ENCODE measurements at regions not wholly inside any gene's neighbourhood (a gene's known extent, or its start where the extent isn't known, plus 50 kb on each side); places are given as distances from the start of the nearest gene placed in this dataset.

DNA sequence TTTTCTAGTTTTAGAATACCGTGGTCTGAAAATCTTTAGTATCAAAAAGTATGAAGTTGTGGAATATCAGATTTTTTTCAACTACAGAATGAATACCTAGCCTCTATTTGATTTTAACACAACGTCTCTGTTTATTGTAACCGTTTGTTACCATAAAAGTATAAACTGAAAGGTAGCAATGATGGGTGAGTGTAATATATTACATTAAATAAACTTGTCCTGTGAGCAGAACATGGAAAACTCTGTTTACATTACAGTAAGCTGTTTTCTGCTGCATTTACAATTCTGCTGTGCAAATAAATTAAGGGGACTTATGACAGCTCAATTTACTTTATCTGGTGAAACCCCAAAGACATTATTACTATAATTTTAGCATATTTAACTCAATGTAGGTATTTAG is 62.5 kb downstream of the CHRM3 start:
- Mint-ChIP-seq H3K9me3 (ENCODE audit: low read depth) (no peaks in the 10 kb centered on the region), H3K36me3 (ENCODE audit: insufficient read depth) (no peaks in the 10 kb centered on the region), H3K27ac (no peak overlapping the region), H3K4me3 (ENCODE audit: low read depth) (no peak overlapping the region), H3K4me1 (ENCODE audit: low read depth) (peaks cover 2% of the 10 kb centered on the region), H3K27me3 (no peaks in the 10 kb centered on the region)
- DNase-seq (ENCODE audit: low spot score, unreplicated experiment), result no peak
- TF ChIP-seq, protein P1, sequence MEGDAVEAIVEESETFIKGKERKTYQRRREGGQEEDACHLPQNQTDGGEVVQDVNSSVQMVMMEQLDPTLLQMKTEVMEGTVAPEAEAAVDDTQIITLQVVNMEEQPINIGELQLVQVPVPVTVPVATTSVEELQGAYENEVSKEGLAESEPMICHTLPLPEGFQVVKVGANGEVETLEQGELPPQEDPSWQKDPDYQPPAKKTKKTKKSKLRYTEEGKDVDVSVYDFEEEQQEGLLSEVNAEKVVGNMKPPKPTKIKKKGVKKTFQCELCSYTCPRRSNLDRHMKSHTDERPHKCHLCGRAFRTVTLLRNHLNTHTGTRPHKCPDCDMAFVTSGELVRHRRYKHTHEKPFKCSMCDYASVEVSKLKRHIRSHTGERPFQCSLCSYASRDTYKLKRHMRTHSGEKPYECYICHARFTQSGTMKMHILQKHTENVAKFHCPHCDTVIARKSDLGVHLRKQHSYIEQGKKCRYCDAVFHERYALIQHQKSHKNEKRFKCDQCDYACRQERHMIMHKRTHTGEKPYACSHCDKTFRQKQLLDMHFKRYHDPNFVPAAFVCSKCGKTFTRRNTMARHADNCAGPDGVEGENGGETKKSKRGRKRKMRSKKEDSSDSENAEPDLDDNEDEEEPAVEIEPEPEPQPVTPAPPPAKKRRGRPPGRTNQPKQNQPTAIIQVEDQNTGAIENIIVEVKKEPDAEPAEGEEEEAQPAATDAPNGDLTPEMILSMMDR (IDR thresholded peaks at IDR 0.05; ENCODE audit: unreplicated experiment), result no peak

DNA sequence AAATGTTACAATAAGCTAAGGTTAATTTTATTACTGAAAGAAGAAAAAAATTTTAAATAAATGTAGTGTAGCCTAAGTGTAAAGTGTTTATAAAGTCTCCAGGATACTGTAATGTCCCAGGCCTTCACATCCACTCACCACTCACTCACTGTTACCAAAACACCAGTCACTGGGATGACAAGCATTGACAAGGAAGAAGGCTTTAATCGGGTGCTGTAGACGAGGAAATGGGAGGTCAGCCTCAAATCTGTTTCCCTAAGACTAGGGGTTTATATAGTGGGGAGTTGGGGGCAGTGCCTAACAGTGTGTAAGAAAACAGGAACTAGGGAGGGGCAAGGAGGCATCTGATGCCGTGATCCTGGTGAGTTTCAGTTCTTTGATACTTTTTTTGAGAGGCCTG is 69.4 kb downstream of the CHRM3 start:
- Mint-ChIP-seq H3K27me3 (no peaks in the 10 kb centered on the region), H3K9me3 (ENCODE audit: low read depth) (peaks cover 4% of the 10 kb centered on the region)

DNA sequence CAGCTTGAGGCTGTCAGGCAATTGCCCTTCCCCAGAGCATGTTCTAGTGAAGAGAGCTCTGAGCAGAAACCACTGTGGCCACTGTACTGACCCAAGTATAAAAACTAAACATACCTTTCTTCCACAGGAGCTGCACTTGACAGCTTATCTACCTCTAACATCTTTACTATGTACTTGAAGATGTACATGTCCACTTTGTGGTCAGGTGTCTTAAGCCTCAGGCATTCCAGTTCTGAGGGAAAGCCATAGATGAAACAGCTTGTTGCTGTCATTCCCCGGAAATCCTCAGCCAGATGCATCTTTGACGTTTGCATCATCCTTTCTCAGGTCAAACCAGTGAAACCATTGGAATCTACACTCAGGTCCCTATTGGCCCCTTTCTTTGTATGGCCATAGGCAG is 70.4 kb downstream of the CHRM3 start:
- TF ChIP-seq, protein P1 (IDR thresholded peaks at IDR 0.05; ENCODE audit: unreplicated experiment), result no peak
- no peaks in the 10 kb centered on the region for H3K4me1 Mint-ChIP-seq (ENCODE audit: low read depth)
- H3K27ac Mint-ChIP-seq, result no peak overlapping the region
- DNase-seq (ENCODE audit: low spot score, unreplicated experiment), result no peak
- H3K4me3 Mint-ChIP-seq (ENCODE audit: low read depth), result no peak overlapping the region
- peaks cover 4% of the 10 kb centered on the region for H3K9me3 Mint-ChIP-seq (ENCODE audit: low read depth)
- H3K27me3 Mint-ChIP-seq, result no peaks in the 10 kb centered on the region
- H3K36me3 Mint-ChIP-seq (ENCODE audit: insufficient read depth), result no peaks in the 10 kb centered on the region

More for the DNA sequence above, 69.4 kb downstream of the CHRM3 start:
- no peak overlapping the region for H3K4me3 Mint-ChIP-seq (ENCODE audit: low read depth)
- no peak overlapping the region for H3K27ac Mint-ChIP-seq
- no peaks in the 10 kb centered on the region for H3K4me1 Mint-ChIP-seq (ENCODE audit: low read depth)
- TF ChIP-seq, protein P1 (IDR thresholded peaks at IDR 0.05; ENCODE audit: unreplicated experiment), result no peak
- no peaks in the 10 kb centered on the region for H3K36me3 Mint-ChIP-seq (ENCODE audit: insufficient read depth)
- DNase-seq (ENCODE audit: low spot score, unreplicated experiment), result no peak

DNA sequence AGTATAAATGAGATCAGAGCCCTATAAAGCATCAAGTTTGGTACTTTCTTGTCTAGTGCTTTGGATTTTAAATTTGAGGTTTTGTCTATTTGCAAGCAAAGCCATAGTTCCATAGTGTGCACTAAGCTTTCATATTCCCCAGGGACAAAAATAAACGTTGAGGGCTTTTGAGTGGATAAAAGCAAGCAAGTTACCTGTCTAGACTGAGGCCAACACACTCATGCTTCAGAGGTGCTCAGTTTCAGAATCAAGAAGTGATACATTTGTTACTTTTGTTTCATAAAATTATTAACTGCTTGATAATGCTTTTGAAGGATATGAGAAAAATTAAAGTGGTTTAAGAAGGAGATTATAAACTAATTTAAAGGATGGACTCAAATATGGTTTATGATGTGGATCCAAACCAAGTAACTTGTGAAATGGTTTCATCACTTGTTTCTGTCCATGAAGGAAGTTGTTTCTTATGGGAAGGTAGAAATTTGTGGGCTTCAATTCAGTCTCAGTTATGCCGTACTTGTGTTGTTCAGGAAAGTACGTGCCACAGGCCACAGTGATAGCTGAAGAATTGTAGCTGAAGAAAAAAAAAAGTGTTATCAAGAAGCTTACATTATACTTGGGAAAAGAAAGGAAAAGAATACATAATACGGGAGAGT is 71.2 kb downstream of the CHRM3 start:
- H3K36me3 Mint-ChIP-seq (ENCODE audit: insufficient read depth), result no peaks in the 10 kb centered on the region
- H3K27ac Mint-ChIP-seq, result no peak overlapping the region
- H3K27me3 Mint-ChIP-seq, result no peaks in the 10 kb centered on the region
- H3K4me3 Mint-ChIP-seq (ENCODE audit: low read depth), result no peak overlapping the region
- no peaks in the 10 kb centered on the region for H3K4me1 Mint-ChIP-seq (ENCODE audit: low read depth)
- peaks cover 4% of the 10 kb centered on the region for H3K9me3 Mint-ChIP-seq (ENCODE audit: low read depth)
- no peak for DNase-seq (ENCODE audit: low spot score, unreplicated experiment)
- TF ChIP-seq, protein P1 (IDR thresholded peaks at IDR 0.05; ENCODE audit: unreplicated experiment), result no peak

DNA sequence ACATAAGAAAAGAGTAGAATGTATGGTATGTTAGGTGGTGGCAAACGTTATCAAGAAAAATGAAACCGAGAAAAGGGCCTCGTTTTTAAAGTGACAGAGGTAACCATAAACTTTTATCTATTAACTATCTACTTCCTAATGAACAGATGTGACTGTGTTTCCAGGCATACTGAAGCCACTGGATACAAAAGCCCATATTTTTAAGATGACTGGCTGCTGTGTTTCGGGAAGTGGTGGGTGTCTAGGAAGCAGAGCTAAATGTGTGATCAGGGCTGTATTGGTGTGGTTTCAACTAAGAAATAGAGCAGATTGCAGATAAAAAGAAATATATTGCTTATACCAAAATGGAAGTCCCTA is 71.8 kb downstream of the CHRM3 start:
- H3K36me3 Mint-ChIP-seq (ENCODE audit: insufficient read depth), result no peaks in the 10 kb centered on the region

More for the DNA sequence above, 71.8 kb downstream of the CHRM3 start:
- Mint-ChIP-seq H3K27ac (no peak overlapping the region), H3K4me1 (ENCODE audit: low read depth) (no peaks in the 10 kb centered on the region), H3K4me3 (ENCODE audit: low read depth) (no peak overlapping the region), H3K9me3 (ENCODE audit: low read depth) (peaks cover 4% of the 10 kb centered on the region), H3K27me3 (no peaks in the 10 kb centered on the region)
- no peak for DNase-seq (ENCODE audit: low spot score, unreplicated experiment)
- TF ChIP-seq, protein P1 (IDR thresholded peaks at IDR 0.05; ENCODE audit: unreplicated experiment), result no peak
